HG02885 (cell line): ENCODE measurements at regions not wholly inside any gene's neighbourhood (a gene's known extent, or its start where the extent isn't known, plus 50 kb on each side); places are given as distances from the start of the nearest gene placed in this dataset.
A peak's percentile ranks its signal among the peaks of the same experiment; 100 is the strongest.

Experiments
- ATAC-seq: cut with Tn5 transposase; IDR thresholded peaks from one replicate; pipeline ENCODE4 v1.9.1; 2021; ENCODE audit warnings: mild to moderate bottlenecking; ENCODE audit not compliant: unreplicated experiment, poor library complexity

GRCh38 chr5:101942321-101942882, 353.7 kb downstream of the SLCO4C1 start:
- ATAC-seq: peak; percentile 92

GRCh38 chr5:101937041-101937440, 359.0 kb downstream of the SLCO4C1 start:
- ATAC-seq: no peak

GRCh38 chr5:101935086-101935485, 361.0 kb downstream of the SLCO4C1 start:
- ATAC-seq: no peak

- no peak for ATAC-seq
Observed at GRCh38 chr5:101932599-101932998, 363.5 kb downstream of the SLCO4C1 start.

GRCh38 chr5:101929628-101930027, 366.5 kb downstream of the SLCO4C1 start:
- ATAC-seq: no peak

GRCh38 chr5:101917166-101917565, 378.9 kb downstream of the SLCO4C1 start:
- ATAC-seq: no peak

- no peak for ATAC-seq
Observed at GRCh38 chr5:101915554-101915953, 380.5 kb downstream of the SLCO4C1 start.

GRCh38 chr5:101904736-101905135, 391.3 kb downstream of the SLCO4C1 start:
- ATAC-seq: no peak

- ATAC-seq: peak; percentile 76
Observed at GRCh38 chr5:101897914-101898313, 398.2 kb downstream of the SLCO4C1 start.

GRCh38 chr5:101894985-101895384, 401.1 kb downstream of the SLCO4C1 start:
- ATAC-seq: no peak

GRCh38 chr5:101878190-101878589, 417.9 kb downstream of the SLCO4C1 start:
- no peak for ATAC-seq

GRCh38 chr5:101877451-101877850, 418.6 kb downstream of the SLCO4C1 start:
- no peak for ATAC-seq

- no peak for ATAC-seq
Observed at GRCh38 chr5:101866473-101866872, 429.6 kb downstream of the SLCO4C1 start.

- no peak for ATAC-seq
Observed at GRCh38 chr5:101860563-101860962, 435.5 kb downstream of the SLCO4C1 start.

- no peak for ATAC-seq
Observed at GRCh38 chr5:101860145-101860544, 435.9 kb downstream of the SLCO4C1 start.

GRCh38 chr5:101846496-101846895, 449.6 kb downstream of the SLCO4C1 start:
- ATAC-seq: no peak

- no peak for ATAC-seq
Observed at GRCh38 chr5:101843055-101843454, 453.0 kb downstream of the SLCO4C1 start.

- no peak for ATAC-seq
Observed at GRCh38 chr5:101838435-101838834, 457.6 kb downstream of the SLCO4C1 start.

GRCh38 chr5:101829255-101829654, 466.8 kb downstream of the SLCO4C1 start:
- ATAC-seq: no peak

GRCh38 chr5:101811466-101811865, 484.6 kb downstream of the SLCO4C1 start:
- no peak for ATAC-seq

GRCh38 chr5:101806410-101806809, 489.7 kb downstream of the SLCO4C1 start:
- no peak for ATAC-seq

- ATAC-seq: no peak
Observed at GRCh38 chr5:101796427-101796826, 499.7 kb downstream of the SLCO4C1 start.

GRCh38 chr5:101788797-101789196, 507.3 kb downstream of the SLCO4C1 start:
- ATAC-seq: no peak
